Right atrium auricular region (tissue), 2 donors: ENCODE measurements at regions not wholly inside any gene's neighbourhood (a gene's known extent, or its start where the extent isn't known, plus 50 kb on each side); places are given as distances from the start of the nearest gene placed in this dataset.

ENCODE experiments used
- DNase-seq: peaks from one replicate; pipeline ENCODE4 v3.0.0-alpha.2; 2019; ENCODE audit warnings: low spot score
- H3K27ac ChIP-seq, 2 donors: fragments of 200-600 bp; sonication (generic); 1 replicate in 1 of 2; 2 replicates in 1 of 2; pipeline ENCODE4 v1.5.1; 2016 to 2019
- H3K27me3 ChIP-seq, 2 donors: fragments of 200-600 bp; sonication (generic); one replicate each; pipeline versions ENCODE4 v1.5.1 to v1.6.0; 2017 to 2019
- H3K36me3 ChIP-seq: fragments of 200-600 bp; sonication (generic); one replicate; pipeline ENCODE4 v1.5.1; 2016
- H3K4me1 ChIP-seq, 2 donors: fragments of 200-600 bp; sonication (generic); one replicate each; pipeline versions ENCODE4 v1.5.1 to v1.6.0; 2017 to 2019
- H3K4me3 ChIP-seq, 2 donors: fragments of 200-600 bp; sonication (generic); 1 replicate in 1 of 2; 2 replicates in 1 of 2; pipeline ENCODE4 v1.5.1; 2017 to 2019; ENCODE audit warnings: mild to moderate bottlenecking in 1 of 2, moderate library complexity in 1 of 2
- H3K9me3 ChIP-seq, 2 donors: fragments of 200-600 bp; sonication (generic); one replicate each; pipeline ENCODE4 v1.5.1; 2019
- CTCF ChIP-seq, 2 donors: fragments of 200-600 bp; sonication (generic); IDR thresholded peaks; one replicate each; pipeline ENCODE4 v1.5.1; 2019; ENCODE audit warnings: antibody characterized with exemption in 2 of 2

GRCh38 chrX:5575407-5575806 lies 653.3 kb downstream of the NLGN4X start:
- H3K27ac ChIP-seq: no peak overlapping the region
- H3K4me1 ChIP-seq: no peaks in the 10 kb centered on the region

DNA sequence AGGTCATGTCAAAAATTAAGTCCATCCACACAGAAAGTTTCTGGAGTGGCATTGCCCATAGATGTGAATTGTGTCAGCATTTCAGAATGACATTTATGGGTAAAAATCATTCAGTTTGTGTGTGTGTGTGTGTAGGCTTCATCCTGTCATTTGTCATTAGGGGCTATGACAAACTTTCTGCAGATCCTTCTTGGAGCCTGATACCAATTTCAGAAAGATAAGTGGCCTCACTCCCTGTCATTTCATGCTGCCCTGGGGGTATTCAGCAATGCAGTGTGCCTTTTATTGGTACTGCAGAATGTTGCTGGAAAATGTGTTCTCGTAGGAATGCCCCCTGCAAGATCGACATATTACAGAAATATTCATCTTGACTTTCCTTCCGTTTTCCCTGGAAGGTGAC lies 659.7 kb downstream of the NLGN4X start:
- DNase-seq: no peak
- Histone ChIP-seq H3K36me3 (no peaks in the 10 kb centered on the region), H3K9me3 (no peaks in the 10 kb centered on the region), H3K4me3 (no peak overlapping the region), H3K4me1 (no peaks in the 10 kb centered on the region), H3K27me3 (no peaks in the 10 kb centered on the region), H3K27ac (no peak overlapping the region)
- no peak for TF ChIP-seq CTCF (IDR thresholded peaks at IDR 0.05)

More at GRCh38 chrX:5575407-5575806, 653.3 kb downstream of the NLGN4X start:
- Histone ChIP-seq H3K27me3 (no peaks in the 10 kb centered on the region), H3K36me3 (no peaks in the 10 kb centered on the region), H3K9me3 (peaks cover 0 to 6% of the 10 kb centered on the region in 2 donors), H3K4me3 (no peak overlapping the region)
- no peak for DNase-seq
- TF ChIP-seq CTCF (IDR thresholded peaks at IDR 0.05): no peak

GRCh38 chrX:5559386-5559785 lies 669.3 kb downstream of the NLGN4X start:
- no peak for TF ChIP-seq CTCF (IDR thresholded peaks at IDR 0.05)
- H3K9me3 ChIP-seq: peaks cover 0 to 16% of the 10 kb centered on the region in 2 donors

DNA sequence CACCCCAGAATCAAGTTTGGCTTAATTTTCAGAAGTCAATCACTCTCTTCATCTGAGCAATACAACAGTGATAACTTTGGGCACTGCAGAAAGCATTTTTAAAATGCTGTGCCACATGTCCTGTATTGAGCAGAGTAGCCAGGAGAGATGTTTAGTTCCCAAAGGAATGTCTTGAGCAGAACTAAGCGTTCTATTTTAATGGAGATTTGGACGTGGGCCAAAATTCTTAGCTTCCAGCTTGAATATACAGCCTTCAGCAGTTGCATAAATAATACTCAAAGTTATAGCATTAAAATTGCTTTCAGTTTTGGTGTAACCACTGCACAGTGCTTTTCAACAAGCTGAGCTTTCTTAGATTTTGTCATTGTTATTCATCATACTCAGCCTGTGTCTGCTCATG lies 679.2 kb downstream of the NLGN4X start:
- H3K27ac ChIP-seq: no peak overlapping the region
- no peak overlapping the region for H3K4me3 ChIP-seq
- DNase-seq: no peak
- peaks cover 0 to 24% of the 10 kb centered on the region in 2 donors for H3K9me3 ChIP-seq
- H3K36me3 ChIP-seq: no peaks in the 10 kb centered on the region
- no peaks in the 10 kb centered on the region for H3K4me1 ChIP-seq
- no peaks in the 10 kb centered on the region for H3K27me3 ChIP-seq
- no peak for TF ChIP-seq CTCF (IDR thresholded peaks at IDR 0.05)

More at GRCh38 chrX:5559386-5559785, 669.3 kb downstream of the NLGN4X start:
- no peak for DNase-seq
- Histone ChIP-seq H3K27me3 (no peaks in the 10 kb centered on the region), H3K27ac (no peak overlapping the region), H3K4me3 (no peak overlapping the region), H3K36me3 (no peaks in the 10 kb centered on the region), H3K4me1 (no peaks in the 10 kb centered on the region)

- no peaks in the 10 kb centered on the region for H3K36me3 ChIP-seq
- H3K9me3 ChIP-seq: no peaks in the 10 kb centered on the region
- TF ChIP-seq CTCF (IDR thresholded peaks at IDR 0.05): no peak
- no peaks in the 10 kb centered on the region for H3K4me1 ChIP-seq
- DNase-seq: no peak
- no peak overlapping the region for H3K4me3 ChIP-seq
- H3K27ac ChIP-seq: no peak overlapping the region
- no peaks in the 10 kb centered on the region for H3K27me3 ChIP-seq
Observed at GRCh38 chrX:5537098-5537497, 691.6 kb downstream of the NLGN4X start.

- no peak for DNase-seq
- no peak overlapping the region for H3K4me3 ChIP-seq
- no peaks in the 10 kb centered on the region for H3K9me3 ChIP-seq
- H3K36me3 ChIP-seq: no peaks in the 10 kb centered on the region
- no peak for TF ChIP-seq CTCF (IDR thresholded peaks at IDR 0.05)
- H3K27ac ChIP-seq: no peak overlapping the region
- no peaks in the 10 kb centered on the region for H3K4me1 ChIP-seq
- H3K27me3 ChIP-seq: no peaks in the 10 kb centered on the region
Observed at GRCh38 chrX:5536261-5536660, 692.4 kb downstream of the NLGN4X start.
